ENCODE measurements at regions not wholly inside any gene's neighbourhood (a gene's known extent, or its start where the extent isn't known, plus 50 kb on each side); places are given as distances from the start of the nearest gene placed in this dataset.
"Not testable (repeated sequence)": the region's sequence is repeated elsewhere in the genome, so short reads cannot be mapped to it uniquely, and the experiment has no call there.

GRCh38 chr5:51091816-51092215, 291.4 kb upstream of the ISL1 start:
- DNase-seq (ENCODE audit: low read depth in 1 of 2, low spot score in 1 of 2), result no peak
- no peak for TF ChIP-seq JUND (IDR thresholded peaks at IDR 0.05; ENCODE audit: low read depth)
- in situ Hi-C loops (cut with HindIII; ENCODE audit: low pct_unique_long_range_greater_than_20kb, low sequenced_read_pairs), result no loop called here

DNA sequence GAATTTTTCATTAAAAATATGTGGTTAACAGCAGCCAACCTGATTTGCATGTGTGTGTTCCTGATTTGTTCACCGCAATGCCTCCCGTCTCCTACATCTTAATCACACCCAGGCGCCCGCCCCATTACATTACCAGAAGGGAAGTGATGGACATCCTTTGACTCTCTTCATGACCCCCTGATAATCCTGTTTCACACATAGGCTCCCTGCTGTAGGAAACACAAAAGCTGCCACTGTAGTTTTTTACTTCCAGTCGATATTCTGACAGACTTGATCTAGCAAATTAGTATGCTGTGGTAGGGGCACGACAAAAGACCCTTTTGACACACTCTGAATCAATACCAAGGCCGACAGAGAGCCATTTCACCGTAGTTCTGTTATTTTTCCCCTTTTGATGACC, 287.8 kb upstream of the ISL1 start:
- DNase-seq (ENCODE audit: low read depth in 1 of 2, low spot score in 1 of 2), result no peak
- no peak for TF ChIP-seq JUND (IDR thresholded peaks at IDR 0.05; ENCODE audit: low read depth)
- in situ Hi-C loops (cut with HindIII; ENCODE audit: low pct_unique_long_range_greater_than_20kb, low sequenced_read_pairs), result no loop called here

DNA sequence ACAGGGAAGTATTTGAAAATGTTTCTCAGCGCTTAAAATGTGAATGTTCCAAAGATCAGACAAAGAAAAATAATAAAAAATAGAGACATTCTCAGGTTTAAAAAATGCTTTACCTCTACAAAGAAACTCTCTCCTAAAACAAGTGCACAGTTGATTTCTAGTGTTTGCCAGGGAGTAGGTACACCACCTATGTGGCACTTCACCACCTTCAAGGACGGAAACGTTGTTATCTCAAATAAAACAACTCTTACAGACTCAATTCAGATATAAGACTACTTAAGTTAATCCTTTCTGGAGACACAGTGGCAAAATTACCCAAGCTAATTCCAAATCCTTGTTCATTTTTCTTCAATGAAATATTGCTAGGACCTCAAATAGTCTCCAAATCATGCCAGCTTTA, 286.4 kb upstream of the ISL1 start:
- in situ Hi-C loops (cut with HindIII; ENCODE audit: low pct_unique_long_range_greater_than_20kb, low sequenced_read_pairs), result no loop called here
- no peak for TF ChIP-seq JUND (IDR thresholded peaks at IDR 0.05; ENCODE audit: low read depth)
- DNase-seq (ENCODE audit: low read depth in 1 of 2, low spot score in 1 of 2), result no peak

GRCh38 chr5:51099173-51099853, 283.9 kb upstream of the ISL1 start:
- in situ Hi-C loops (cut with HindIII; ENCODE audit: low pct_unique_long_range_greater_than_20kb, low sequenced_read_pairs), result no loop called here
- DNase-seq (ENCODE audit: low read depth in 1 of 2, low spot score in 1 of 2), result no peak
- no peak for TF ChIP-seq JUND (IDR thresholded peaks at IDR 0.05; ENCODE audit: low read depth)

- no peak for DNase-seq (ENCODE audit: low read depth in 1 of 2, low spot score in 1 of 2)
- no peak for TF ChIP-seq JUND (IDR thresholded peaks at IDR 0.05; ENCODE audit: low read depth)
- in situ Hi-C loops (cut with HindIII; ENCODE audit: low pct_unique_long_range_greater_than_20kb, low sequenced_read_pairs), result no loop called here
Measured at GRCh38 chr5:51104556-51104955, 278.7 kb upstream of the ISL1 start.

- no peak for TF ChIP-seq JUND (IDR thresholded peaks at IDR 0.05; ENCODE audit: low read depth)
- in situ Hi-C loops (cut with HindIII; ENCODE audit: low pct_unique_long_range_greater_than_20kb, low sequenced_read_pairs), result no loop called here
- DNase-seq (ENCODE audit: low read depth in 1 of 2, low spot score in 1 of 2), result no peak
Measured at GRCh38 chr5:51109786-51110410, 273.4 kb upstream of the ISL1 start.

- in situ Hi-C loops (cut with HindIII; ENCODE audit: low pct_unique_long_range_greater_than_20kb, low sequenced_read_pairs), result no loop called here
- no peak for TF ChIP-seq JUND (IDR thresholded peaks at IDR 0.05; ENCODE audit: low read depth)
- DNase-seq (ENCODE audit: low read depth in 1 of 2, low spot score in 1 of 2), result no peak
Measured at GRCh38 chr5:51131266-51131665, 252.0 kb upstream of the ISL1 start.

- in situ Hi-C loops (cut with HindIII; ENCODE audit: low pct_unique_long_range_greater_than_20kb, low sequenced_read_pairs), result no loop called here
- no peak for DNase-seq (ENCODE audit: low read depth in 1 of 2, low spot score in 1 of 2)
- TF ChIP-seq JUND (IDR thresholded peaks at IDR 0.05; ENCODE audit: low read depth), result no peak
Measured at GRCh38 chr5:51138164-51138563, 245.1 kb upstream of the ISL1 start.

GRCh38 chr5:51148437-51148836, 234.8 kb upstream of the ISL1 start:
- in situ Hi-C loops (cut with HindIII; ENCODE audit: low pct_unique_long_range_greater_than_20kb, low sequenced_read_pairs), result no loop called here
- no peak for TF ChIP-seq JUND (IDR thresholded peaks at IDR 0.05; ENCODE audit: low read depth)
- no peak for DNase-seq (ENCODE audit: low read depth in 1 of 2, low spot score in 1 of 2)

DNA sequence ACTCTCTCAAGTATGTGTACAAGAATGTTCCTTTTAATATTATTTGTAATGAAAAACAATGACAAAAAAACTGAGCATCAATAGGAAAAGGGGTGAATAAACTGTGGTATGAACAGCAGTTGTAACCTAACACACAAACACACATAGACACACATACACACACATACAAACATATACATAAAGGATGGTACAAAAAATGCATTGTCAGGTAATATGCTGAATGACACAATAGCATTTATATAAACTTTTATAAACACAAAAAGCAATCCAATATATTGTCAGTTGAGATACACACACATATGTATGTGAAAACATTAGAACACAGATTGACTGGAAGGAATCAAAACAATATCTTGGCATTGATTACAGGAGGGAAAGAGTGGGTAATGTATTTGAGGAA, 227.0 kb upstream of the ISL1 start:
- no peak for TF ChIP-seq JUND (IDR thresholded peaks at IDR 0.05; ENCODE audit: low read depth)
- DNase-seq (ENCODE audit: low read depth in 1 of 2, low spot score in 1 of 2), result no peak
- in situ Hi-C loops (cut with HindIII; ENCODE audit: low pct_unique_long_range_greater_than_20kb, low sequenced_read_pairs), result no loop called here

DNA sequence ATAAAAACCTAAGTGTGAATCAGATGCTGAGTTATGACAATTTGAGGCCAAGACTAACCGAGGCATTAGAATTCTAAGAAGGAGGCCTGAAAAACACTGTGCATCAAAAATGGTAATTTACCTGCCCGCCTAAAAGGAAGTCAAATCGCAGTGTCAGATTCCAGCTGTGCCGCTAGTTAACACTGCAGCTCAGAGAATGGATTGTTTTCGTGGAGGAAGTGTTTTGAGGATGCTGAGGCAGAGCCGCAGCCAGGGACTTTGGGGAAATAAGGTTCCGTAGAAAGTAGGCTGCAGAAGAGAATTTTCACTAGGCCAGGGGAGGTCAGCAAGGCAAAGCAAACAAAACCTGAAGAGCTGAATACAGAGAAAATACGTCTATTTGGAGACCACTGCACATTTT, 226.4 kb upstream of the ISL1 start:
- no peak for DNase-seq (ENCODE audit: low read depth in 1 of 2, low spot score in 1 of 2)
- in situ Hi-C loops (cut with HindIII; ENCODE audit: low pct_unique_long_range_greater_than_20kb, low sequenced_read_pairs), result no loop called here
- TF ChIP-seq JUND (IDR thresholded peaks at IDR 0.05; ENCODE audit: low read depth), result no peak

DNA sequence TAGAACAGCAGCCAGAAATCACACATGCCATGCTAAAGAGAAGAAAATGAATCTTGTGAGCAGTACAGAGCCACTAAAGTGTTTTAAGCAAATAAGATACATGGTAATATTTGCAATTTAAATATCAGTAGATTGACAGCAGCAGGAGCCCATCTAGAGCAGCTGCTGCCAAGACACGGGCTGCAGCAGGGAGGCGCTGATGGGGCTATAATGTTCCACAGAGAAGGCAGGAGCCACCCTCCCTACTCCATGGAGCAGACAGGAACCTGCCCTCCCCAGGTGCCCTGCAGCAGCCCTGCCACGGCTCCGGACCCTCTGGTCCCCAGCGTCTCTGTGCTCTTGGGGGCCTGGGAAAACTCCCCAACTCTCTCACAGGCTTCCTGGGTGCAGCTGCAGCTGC, 224.1 kb upstream of the ISL1 start:
- TF ChIP-seq JUND (IDR thresholded peaks at IDR 0.05; ENCODE audit: low read depth), result no peak
- in situ Hi-C loops (cut with HindIII; ENCODE audit: low pct_unique_long_range_greater_than_20kb, low sequenced_read_pairs), result no loop called here
- no peak for DNase-seq (ENCODE audit: low read depth in 1 of 2, low spot score in 1 of 2)

DNA sequence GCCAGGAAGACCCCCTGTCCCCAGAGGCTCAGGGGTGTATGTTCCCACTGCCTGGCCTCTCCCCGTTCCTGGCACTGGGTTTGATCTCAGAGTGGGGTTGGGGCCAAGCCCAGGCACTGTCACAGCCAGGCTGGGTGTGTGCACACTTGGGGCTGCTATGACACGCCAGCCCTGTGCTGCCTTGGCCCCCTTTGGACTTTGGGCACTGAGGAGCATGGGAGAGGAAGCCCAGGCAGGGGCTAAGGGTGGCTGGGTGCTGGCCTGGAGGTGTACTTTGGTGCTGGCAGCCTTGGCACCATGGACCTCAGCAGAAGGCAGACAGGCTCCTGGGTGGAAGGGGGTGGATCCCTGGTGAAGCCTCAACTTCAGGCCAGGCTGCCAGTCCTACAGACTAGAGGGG, 223.6 kb upstream of the ISL1 start:
- no peak for DNase-seq (ENCODE audit: low read depth in 1 of 2, low spot score in 1 of 2)
- in situ Hi-C loops (cut with HindIII; ENCODE audit: low pct_unique_long_range_greater_than_20kb, low sequenced_read_pairs), result no loop called here

GRCh38 chr5:51162245-51162644, 221.0 kb upstream of the ISL1 start:
- DNase-seq (ENCODE audit: low read depth in 1 of 2, low spot score in 1 of 2), result no peak
- in situ Hi-C loops (cut with HindIII; ENCODE audit: low pct_unique_long_range_greater_than_20kb, low sequenced_read_pairs), result no loop called here
- TF ChIP-seq JUND (IDR thresholded peaks at IDR 0.05; ENCODE audit: low read depth), result no peak

More for the DNA sequence above, 223.6 kb upstream of the ISL1 start:
- TF ChIP-seq JUND (IDR thresholded peaks at IDR 0.05; ENCODE audit: low read depth), result no peak

DNA sequence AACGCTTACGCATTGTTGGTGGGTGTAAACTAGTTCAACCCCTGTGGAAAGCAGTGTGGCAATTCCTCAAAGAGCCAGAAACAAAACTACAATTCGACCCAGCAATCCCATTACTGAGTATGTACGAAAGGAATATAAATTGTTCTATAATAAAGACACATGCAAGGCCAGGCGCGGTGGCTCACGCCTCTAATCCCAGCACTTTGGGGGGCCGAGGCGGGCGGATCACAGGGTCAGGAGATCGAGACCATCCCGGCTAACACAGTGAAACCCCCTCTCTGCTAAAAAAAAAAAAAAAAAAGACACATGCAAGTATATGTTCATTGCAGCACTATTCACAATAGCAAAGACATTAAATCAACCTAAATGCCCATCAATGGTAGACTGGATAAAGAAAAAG, 217.6 kb upstream of the ISL1 start:
- not testable (repeated sequence) for DNase-seq (ENCODE audit: low read depth in 1 of 2, low spot score in 1 of 2)

More for the DNA sequence above, 217.6 kb upstream of the ISL1 start:
- in situ Hi-C loops (cut with HindIII; ENCODE audit: low pct_unique_long_range_greater_than_20kb, low sequenced_read_pairs), result not testable (repeated sequence)
